WTC11 (cell line): ENCODE measurements at regions not wholly inside any gene's neighbourhood (a gene's known extent, or its start where the extent isn't known, plus 50 kb on each side); places are given as distances from the start of the nearest gene placed in this dataset.

Experiments
- CREB1 ChIP-seq: sonication (generic); formaldehyde crosslinking; IDR thresholded peaks from 2 replicates; pipeline ENCODE4 v1.8.0; 2023; ENCODE audit warnings: mild to moderate bottlenecking, missing genetic modification reagents
- ESRRA ChIP-seq: sonication (generic); formaldehyde crosslinking; IDR thresholded peaks from 2 replicates; pipeline ENCODE4 v1.8.1; 2022; ENCODE audit warnings: mild to moderate bottlenecking, missing genetic modification reagents, borderline replicate concordance
- NFYB ChIP-seq: sonication (generic); formaldehyde crosslinking; conservative IDR thresholded peaks from 2 replicates; pipeline ENCODE4 v1.8.0; 2022; ENCODE audit warnings: low read depth, missing genetic modification reagents
- SMAD3 ChIP-seq: sonication (generic); formaldehyde crosslinking; IDR thresholded peaks from 2 replicates; pipeline ENCODE4 v1.8.0; 2022; ENCODE audit warnings: missing genetic modification reagents, mild to moderate bottlenecking, borderline replicate concordance
- TEAD4 ChIP-seq: sonication (generic); formaldehyde crosslinking; IDR thresholded peaks from 2 replicates; pipeline ENCODE4 v1.8.0; 2022; ENCODE audit warnings: mild to moderate bottlenecking, missing genetic modification reagents
- TP53 ChIP-seq: sonication (generic); formaldehyde crosslinking; IDR thresholded peaks from 2 replicates; pipeline ENCODE4 v1.8.1; 2023; ENCODE audit warnings: mild to moderate bottlenecking, missing genetic modification reagents
- ZNF416 ChIP-seq: fragments of 250-450 bp; sonication (Bioruptor Pico); IDR thresholded peaks from 2 replicates; pipeline ENCODE4 v1.9.0; 2021; ENCODE audit warnings: mild to moderate bottlenecking, inconsistent platforms
- ZNF671 ChIP-seq: fragments of 250-450 bp; sonication (Bioruptor Pico); IDR thresholded peaks from 2 replicates; pipeline ENCODE4 v1.8.0; 2021; ENCODE audit warnings: mild to moderate bottlenecking
- TF ChIP-seq, protein P1 (sequence below): fragments of 200-600 bp; IDR thresholded peaks from 2 replicates; pipeline ENCODE4 v1.8.0; 2022; ENCODE audit warnings: antibody characterized with exemption
- TF ChIP-seq, protein P2 (sequence below): sonication (generic); formaldehyde crosslinking; IDR thresholded peaks from 2 replicates; pipeline ENCODE4 v1.8.0; 2022; ENCODE audit warnings: mild to moderate bottlenecking, missing genetic modification reagents
- TF ChIP-seq, protein P3 (sequence below): sonication (generic); formaldehyde crosslinking; IDR thresholded peaks from 2 replicates; pipeline ENCODE4 v1.8.1; 2023; ENCODE audit warnings: mild to moderate bottlenecking, missing genetic modification reagents, moderate library complexity
- TF ChIP-seq, protein P4 (sequence below): sonication (generic); formaldehyde crosslinking; IDR thresholded peaks from 2 replicates; pipeline ENCODE4 v1.8.1; 2022; ENCODE audit warnings: mild to moderate bottlenecking, missing genetic modification reagents, moderate library complexity, borderline replicate concordance
- TF ChIP-seq, protein P5 (sequence below): sonication (generic); formaldehyde crosslinking; IDR thresholded peaks from 2 replicates; pipeline ENCODE4 v1.8.0; 2022; ENCODE audit warnings: mild to moderate bottlenecking, missing genetic modification reagents

DNA sequence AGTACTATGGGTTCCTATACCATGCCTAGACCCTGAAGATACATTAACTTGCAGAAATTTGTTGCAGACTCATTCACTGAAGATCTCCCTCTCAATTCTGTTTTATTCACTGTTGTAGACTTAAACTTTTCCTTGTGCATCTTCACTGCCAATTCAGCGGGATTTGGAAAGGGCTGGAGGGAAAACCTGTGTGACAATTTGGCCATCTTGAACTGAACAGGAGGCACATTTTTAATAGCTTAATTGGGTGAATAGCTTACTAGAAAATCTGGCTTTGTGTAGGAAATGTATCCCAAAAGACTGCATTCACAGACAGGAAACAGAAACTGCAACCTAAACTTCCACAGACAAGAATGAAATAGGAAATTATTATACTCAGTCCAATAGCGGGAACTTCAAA, 512.3 kb downstream of the XIRP2 start:
- no peak for TF ChIP-seq ZNF671
- TF ChIP-seq, protein P1, sequence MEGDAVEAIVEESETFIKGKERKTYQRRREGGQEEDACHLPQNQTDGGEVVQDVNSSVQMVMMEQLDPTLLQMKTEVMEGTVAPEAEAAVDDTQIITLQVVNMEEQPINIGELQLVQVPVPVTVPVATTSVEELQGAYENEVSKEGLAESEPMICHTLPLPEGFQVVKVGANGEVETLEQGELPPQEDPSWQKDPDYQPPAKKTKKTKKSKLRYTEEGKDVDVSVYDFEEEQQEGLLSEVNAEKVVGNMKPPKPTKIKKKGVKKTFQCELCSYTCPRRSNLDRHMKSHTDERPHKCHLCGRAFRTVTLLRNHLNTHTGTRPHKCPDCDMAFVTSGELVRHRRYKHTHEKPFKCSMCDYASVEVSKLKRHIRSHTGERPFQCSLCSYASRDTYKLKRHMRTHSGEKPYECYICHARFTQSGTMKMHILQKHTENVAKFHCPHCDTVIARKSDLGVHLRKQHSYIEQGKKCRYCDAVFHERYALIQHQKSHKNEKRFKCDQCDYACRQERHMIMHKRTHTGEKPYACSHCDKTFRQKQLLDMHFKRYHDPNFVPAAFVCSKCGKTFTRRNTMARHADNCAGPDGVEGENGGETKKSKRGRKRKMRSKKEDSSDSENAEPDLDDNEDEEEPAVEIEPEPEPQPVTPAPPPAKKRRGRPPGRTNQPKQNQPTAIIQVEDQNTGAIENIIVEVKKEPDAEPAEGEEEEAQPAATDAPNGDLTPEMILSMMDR = no peak
- TF ChIP-seq ZNF416 = no peak
- TF ChIP-seq TEAD4 = no peak
- TF ChIP-seq SMAD3 (CRISPR knock-in tag) = no peak
- TF ChIP-seq NFYB = no peak
- TF ChIP-seq, protein P2, sequence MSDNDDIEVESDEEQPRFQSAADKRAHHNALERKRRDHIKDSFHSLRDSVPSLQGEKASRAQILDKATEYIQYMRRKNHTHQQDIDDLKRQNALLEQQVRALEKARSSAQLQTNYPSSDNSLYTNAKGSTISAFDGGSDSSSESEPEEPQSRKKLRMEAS (CRISPR knock-in tag) = no peak
- TF ChIP-seq TP53 (CRISPR knock-in tag) = no peak
- TF ChIP-seq, protein P3, sequence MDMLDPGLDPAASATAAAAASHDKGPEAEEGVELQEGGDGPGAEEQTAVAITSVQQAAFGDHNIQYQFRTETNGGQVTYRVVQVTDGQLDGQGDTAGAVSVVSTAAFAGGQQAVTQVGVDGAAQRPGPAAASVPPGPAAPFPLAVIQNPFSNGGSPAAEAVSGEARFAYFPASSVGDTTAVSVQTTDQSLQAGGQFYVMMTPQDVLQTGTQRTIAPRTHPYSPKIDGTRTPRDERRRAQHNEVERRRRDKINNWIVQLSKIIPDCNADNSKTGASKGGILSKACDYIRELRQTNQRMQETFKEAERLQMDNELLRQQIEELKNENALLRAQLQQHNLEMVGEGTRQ = no peak
- TF ChIP-seq, protein P4, sequence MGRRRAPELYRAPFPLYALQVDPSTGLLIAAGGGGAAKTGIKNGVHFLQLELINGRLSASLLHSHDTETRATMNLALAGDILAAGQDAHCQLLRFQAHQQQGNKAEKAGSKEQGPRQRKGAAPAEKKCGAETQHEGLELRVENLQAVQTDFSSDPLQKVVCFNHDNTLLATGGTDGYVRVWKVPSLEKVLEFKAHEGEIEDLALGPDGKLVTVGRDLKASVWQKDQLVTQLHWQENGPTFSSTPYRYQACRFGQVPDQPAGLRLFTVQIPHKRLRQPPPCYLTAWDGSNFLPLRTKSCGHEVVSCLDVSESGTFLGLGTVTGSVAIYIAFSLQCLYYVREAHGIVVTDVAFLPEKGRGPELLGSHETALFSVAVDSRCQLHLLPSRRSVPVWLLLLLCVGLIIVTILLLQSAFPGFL (CRISPR knock-in tag) = no peak
- TF ChIP-seq CREB1 = no peak
- TF ChIP-seq, protein P5, sequence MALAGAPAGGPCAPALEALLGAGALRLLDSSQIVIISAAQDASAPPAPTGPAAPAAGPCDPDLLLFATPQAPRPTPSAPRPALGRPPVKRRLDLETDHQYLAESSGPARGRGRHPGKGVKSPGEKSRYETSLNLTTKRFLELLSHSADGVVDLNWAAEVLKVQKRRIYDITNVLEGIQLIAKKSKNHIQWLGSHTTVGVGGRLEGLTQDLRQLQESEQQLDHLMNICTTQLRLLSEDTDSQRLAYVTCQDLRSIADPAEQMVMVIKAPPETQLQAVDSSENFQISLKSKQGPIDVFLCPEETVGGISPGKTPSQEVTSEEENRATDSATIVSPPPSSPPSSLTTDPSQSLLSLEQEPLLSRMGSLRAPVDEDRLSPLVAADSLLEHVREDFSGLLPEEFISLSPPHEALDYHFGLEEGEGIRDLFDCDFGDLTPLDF (CRISPR knock-in tag) = no peak
- no peak for TF ChIP-seq ESRRA (CRISPR knock-in tag)
